Glutamatergic neuron (in vitro differentiated cells): ENCODE measurements at regions not wholly inside any gene's neighbourhood (a gene's known extent, or its start where the extent isn't known, plus 50 kb on each side); places are given as distances from the start of the nearest gene placed in this dataset.

Experiments used
- DNase-seq: peaks from one replicate; pipeline ENCODE4 v3.0.0; 2022
- H3K27ac Mint-ChIP-seq: one replicate; pipeline ENCODE4 v1.8.0; 2020; ENCODE audit warnings: mild to moderate bottlenecking, mixed read lengths, inconsistent platforms; ENCODE audit not compliant: unreplicated experiment
- H3K27me3 Mint-ChIP-seq: one replicate; pipeline ENCODE4 v1.8.0; 2020; ENCODE audit warnings: mild to moderate bottlenecking, moderate library complexity, mixed read lengths, inconsistent platforms; ENCODE audit not compliant: unreplicated experiment
- H3K36me3 Mint-ChIP-seq: one replicate; pipeline ENCODE4 v1.8.0; 2020; ENCODE audit warnings: mild to moderate bottlenecking, mixed read lengths, inconsistent platforms; ENCODE audit not compliant: unreplicated experiment
- H3K4me1 Mint-ChIP-seq: one replicate; pipeline ENCODE4 v1.8.0; 2020; ENCODE audit warnings: mild to moderate bottlenecking, low read depth, mixed read lengths, inconsistent platforms; ENCODE audit not compliant: unreplicated experiment
- H3K4me3 Mint-ChIP-seq: one replicate; pipeline ENCODE4 v1.8.0; 2020; ENCODE audit warnings: mild to moderate bottlenecking, mixed read lengths, inconsistent platforms; ENCODE audit not compliant: unreplicated experiment
- H3K9me3 Mint-ChIP-seq: one replicate; pipeline ENCODE4 v1.8.0; 2020; ENCODE audit warnings: mild to moderate bottlenecking, moderate library complexity, mixed read lengths, inconsistent platforms; ENCODE audit not compliant: unreplicated experiment
- TF ChIP-seq, protein P1 (sequence below): fragments of 200-600 bp; sonication (generic); IDR thresholded peaks from one replicate; pipeline ENCODE4 v1.5.0; 2021; ENCODE audit not compliant: partially characterized antibody, unreplicated experiment

DNA sequence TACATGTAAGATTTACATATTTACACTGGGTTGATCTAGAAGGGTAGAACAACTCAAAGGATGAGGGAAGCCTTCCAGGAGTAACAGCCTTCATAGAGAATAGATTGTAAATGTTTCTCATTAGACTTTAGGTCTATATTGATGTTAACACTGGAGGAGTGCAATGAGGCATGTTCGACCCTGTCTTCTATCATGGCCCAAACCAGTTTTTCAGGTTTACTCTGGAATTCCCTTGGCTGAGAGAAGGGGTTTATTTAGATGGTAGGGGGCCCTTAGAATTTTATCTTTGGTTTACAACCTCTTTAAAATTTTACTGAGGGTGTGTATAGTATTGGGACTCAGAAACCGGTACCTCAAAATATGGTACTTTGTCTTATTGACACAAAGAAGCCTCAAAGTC, 634.9 kb upstream of the PIK3C3 start:
- no peak for DNase-seq
- Mint-ChIP-seq H3K27ac (no peak overlapping the region), H3K4me3 (no peak overlapping the region), H3K9me3 (no peaks in the 10 kb centered on the region), H3K4me1 (no peaks in the 10 kb centered on the region), H3K27me3 (no peaks in the 10 kb centered on the region), H3K36me3 (no peaks in the 10 kb centered on the region)
- TF ChIP-seq, protein P1, sequence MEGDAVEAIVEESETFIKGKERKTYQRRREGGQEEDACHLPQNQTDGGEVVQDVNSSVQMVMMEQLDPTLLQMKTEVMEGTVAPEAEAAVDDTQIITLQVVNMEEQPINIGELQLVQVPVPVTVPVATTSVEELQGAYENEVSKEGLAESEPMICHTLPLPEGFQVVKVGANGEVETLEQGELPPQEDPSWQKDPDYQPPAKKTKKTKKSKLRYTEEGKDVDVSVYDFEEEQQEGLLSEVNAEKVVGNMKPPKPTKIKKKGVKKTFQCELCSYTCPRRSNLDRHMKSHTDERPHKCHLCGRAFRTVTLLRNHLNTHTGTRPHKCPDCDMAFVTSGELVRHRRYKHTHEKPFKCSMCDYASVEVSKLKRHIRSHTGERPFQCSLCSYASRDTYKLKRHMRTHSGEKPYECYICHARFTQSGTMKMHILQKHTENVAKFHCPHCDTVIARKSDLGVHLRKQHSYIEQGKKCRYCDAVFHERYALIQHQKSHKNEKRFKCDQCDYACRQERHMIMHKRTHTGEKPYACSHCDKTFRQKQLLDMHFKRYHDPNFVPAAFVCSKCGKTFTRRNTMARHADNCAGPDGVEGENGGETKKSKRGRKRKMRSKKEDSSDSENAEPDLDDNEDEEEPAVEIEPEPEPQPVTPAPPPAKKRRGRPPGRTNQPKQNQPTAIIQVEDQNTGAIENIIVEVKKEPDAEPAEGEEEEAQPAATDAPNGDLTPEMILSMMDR = no peak

DNA sequence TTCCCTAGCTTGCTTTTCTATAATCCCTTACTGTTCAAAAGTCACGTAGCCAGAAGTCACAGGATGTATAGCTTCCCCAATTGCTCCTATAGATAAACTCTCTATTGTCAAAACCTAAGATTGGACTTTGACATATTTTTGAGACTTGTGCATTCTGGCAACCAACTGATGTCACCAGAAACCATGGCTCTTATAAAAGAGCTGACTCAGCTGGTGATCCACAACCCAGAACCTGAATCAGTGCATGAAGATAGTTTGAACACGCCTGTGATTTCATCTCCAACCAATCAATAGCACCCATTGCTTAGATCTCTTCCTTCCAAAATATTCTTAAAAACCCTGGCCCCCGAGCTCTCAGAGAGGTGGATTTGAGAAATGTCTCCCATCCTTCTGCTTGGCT, 639.9 kb upstream of the PIK3C3 start:
- no peak for DNase-seq
- H3K9me3 Mint-ChIP-seq = peaks cover 4% of the 10 kb centered on the region
- no peaks in the 10 kb centered on the region for H3K36me3 Mint-ChIP-seq
- TF ChIP-seq, protein P1 = no peak
- H3K4me1 Mint-ChIP-seq = no peaks in the 10 kb centered on the region
- H3K4me3 Mint-ChIP-seq = no peak overlapping the region
- H3K27me3 Mint-ChIP-seq = peaks cover 1% of the 10 kb centered on the region
- no peak overlapping the region for H3K27ac Mint-ChIP-seq

DNA sequence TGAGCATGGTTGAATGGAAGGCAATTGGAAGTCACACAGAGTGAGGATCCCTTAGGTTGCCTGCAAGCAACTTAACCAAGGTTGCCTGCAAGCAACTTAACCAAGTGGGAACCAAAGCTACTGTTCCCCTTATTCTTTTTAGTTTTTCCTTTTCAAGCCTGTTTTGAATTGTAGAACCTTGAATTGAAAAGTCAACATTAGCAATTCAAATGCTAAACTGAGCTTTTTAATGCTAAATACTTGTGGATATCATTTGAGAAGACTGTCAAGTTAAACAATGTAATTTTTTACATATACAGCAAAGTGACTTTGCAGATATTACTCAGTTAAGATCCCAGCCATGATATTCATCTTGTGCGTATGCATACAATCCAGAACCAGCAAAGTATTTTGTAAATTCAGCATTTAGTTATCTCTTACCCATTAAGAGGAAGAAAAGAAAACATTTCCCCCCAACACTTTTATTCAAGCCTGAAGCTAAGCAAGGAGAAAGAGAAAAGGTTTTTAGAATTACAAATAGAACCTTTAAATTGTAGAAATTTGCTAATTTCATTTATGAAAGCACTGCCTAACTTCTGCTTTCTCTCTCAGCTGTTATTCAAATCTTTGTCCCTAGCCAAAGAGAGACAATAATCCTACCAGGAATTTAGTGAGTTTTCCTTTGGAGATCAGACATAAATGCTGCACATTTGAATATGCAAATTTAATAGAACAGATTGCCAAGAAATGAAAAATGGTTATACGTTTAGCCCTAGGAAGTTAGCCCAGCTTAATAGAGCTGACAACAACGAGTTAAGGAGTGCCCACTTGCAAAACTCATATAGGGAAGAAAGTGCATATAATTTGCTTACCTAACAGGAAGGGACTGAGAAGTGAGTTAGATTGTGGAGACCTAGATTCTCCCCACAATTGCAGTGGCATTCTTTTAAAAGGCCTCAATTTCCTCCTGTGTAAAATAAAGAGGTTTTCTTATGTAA, 643.2 kb upstream of the PIK3C3 start:
- Mint-ChIP-seq H3K4me1 (no peaks in the 10 kb centered on the region), H3K9me3 (peaks cover 4% of the 10 kb centered on the region), H3K36me3 (no peaks in the 10 kb centered on the region), H3K27me3 (peaks cover 1% of the 10 kb centered on the region), H3K4me3 (no peak overlapping the region), H3K27ac (no peak overlapping the region)
- no peak for DNase-seq
- TF ChIP-seq, protein P1 = no peak

DNA sequence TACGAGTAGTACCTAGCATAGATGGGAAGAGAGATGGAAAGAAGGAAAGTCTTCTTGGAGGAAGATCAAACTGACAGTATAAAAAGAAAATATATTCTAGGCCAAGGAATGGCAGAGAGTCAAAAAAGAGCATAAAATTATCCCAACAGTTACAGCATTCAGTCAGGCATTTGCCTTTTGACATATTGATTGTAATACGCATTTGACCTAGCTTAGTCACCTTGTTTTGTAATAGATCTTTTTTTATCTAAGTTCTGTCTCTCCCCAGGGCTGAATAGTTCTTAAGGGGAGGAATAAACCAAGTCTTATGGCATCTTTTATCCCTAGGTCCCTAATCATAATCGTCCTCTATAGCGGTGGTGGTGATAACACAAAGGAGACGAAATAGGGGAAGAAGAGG, 657.3 kb upstream of the PIK3C3 start:
- no peak for DNase-seq
- Mint-ChIP-seq H3K4me3 (no peak overlapping the region), H3K27ac (no peak overlapping the region), H3K9me3 (no peaks in the 10 kb centered on the region), H3K4me1 (no peaks in the 10 kb centered on the region), H3K36me3 (peaks cover 12% of the 10 kb centered on the region), H3K27me3 (no peaks in the 10 kb centered on the region)
- TF ChIP-seq, protein P1 = no peak

DNA sequence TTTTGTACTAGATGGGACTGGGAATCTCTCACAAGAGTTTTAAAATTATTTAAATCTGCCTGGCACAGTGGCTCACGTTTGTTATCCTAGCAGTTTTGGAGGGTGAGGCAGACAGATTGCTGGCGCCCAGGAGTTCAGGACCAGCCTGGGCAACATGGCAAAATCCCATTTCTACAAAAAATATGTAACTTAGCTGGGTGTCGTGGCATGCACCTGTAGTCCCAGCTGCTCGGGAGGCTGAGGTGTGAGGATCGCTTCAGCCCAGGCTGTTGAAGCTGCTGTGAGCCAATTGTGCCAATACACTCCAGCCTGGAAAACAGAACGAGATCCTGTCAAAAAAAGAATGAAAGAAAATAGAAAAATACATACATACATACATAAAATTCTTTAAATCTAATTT, 685.7 kb upstream of the PIK3C3 start:
- Mint-ChIP-seq H3K27me3 (no peaks in the 10 kb centered on the region), H3K9me3 (no peaks in the 10 kb centered on the region), H3K27ac (no peak overlapping the region), H3K36me3 (no peaks in the 10 kb centered on the region), H3K4me1 (peaks cover 4% of the 10 kb centered on the region), H3K4me3 (no peak overlapping the region)
- DNase-seq = no peak
- TF ChIP-seq, protein P1 = no peak
